ENCODE measurements at regions not wholly inside any gene's neighbourhood (a gene's known extent, or its start where the extent isn't known, plus 50 kb on each side); places are given as distances from the start of the nearest gene placed in this dataset.

GRCh38 chr3:15860014-15860934 lies 62.5 kb upstream of the ANKRD28 start:
- TF ChIP-seq CTCF (IDR thresholded peaks at IDR 0.05) (no peak), POLR2A (IDR thresholded peaks at IDR 0.05) (no peak)
